Fibroblast of lung (primary cell): ENCODE measurements at regions not wholly inside any gene's neighbourhood (a gene's known extent, or its start where the extent isn't known, plus 50 kb on each side); places are given as distances from the start of the nearest gene placed in this dataset.
"Not testable (repeated sequence)": the region's sequence is repeated elsewhere in the genome, so short reads cannot be mapped to it uniquely, and the experiment has no call there.

Source experiments
- EZH2 ChIP-seq: IDR thresholded peaks from 2 replicates; pipeline ENCODE4 v1.5.1; 2012; ENCODE audit warnings: low read length, control low read depth, mild to moderate bottlenecking; ENCODE audit errors: missing control alignments
- TF ChIP-seq, protein P1 (sequence below), 2 donors: IDR thresholded peaks in 1 of 2; conservative IDR thresholded peaks in 1 of 2; 1 replicate in 1 of 2; 2 replicates in 1 of 2; pipeline ENCODE4 v1.5.1; 2011 to 2012; ENCODE audit warnings: low read length in 2 of 2, control low read depth in 1 of 2, inconsistent platforms in 1 of 2, low read depth in 1 of 2, mild to moderate bottlenecking in 1 of 2

DNA sequence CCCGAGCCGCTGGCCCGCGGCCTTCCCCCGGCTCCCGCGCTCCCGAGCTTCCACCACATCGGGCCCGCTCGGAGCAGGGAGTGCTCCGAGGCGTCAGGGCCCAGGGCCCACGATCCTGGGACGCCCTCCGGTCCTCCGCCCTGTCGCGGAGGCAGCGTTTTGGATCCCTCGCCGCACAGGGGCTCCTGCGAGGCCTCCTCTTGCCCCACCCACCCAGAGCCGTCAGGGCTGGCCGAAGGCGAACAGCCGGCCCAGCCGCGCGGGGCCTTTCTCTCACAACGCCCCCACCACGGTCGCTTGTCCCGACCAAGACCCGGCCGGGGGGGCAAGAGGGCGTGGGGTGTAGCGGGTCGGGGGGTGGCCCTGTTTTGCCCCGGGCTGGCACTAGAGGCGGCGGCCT is 102.4 kb upstream of the RHOU start:
- TF ChIP-seq, protein P1, sequence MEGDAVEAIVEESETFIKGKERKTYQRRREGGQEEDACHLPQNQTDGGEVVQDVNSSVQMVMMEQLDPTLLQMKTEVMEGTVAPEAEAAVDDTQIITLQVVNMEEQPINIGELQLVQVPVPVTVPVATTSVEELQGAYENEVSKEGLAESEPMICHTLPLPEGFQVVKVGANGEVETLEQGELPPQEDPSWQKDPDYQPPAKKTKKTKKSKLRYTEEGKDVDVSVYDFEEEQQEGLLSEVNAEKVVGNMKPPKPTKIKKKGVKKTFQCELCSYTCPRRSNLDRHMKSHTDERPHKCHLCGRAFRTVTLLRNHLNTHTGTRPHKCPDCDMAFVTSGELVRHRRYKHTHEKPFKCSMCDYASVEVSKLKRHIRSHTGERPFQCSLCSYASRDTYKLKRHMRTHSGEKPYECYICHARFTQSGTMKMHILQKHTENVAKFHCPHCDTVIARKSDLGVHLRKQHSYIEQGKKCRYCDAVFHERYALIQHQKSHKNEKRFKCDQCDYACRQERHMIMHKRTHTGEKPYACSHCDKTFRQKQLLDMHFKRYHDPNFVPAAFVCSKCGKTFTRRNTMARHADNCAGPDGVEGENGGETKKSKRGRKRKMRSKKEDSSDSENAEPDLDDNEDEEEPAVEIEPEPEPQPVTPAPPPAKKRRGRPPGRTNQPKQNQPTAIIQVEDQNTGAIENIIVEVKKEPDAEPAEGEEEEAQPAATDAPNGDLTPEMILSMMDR (conservative IDR thresholded peaks at IDR 0.05 in 1 of 2, IDR thresholded peaks at IDR 0.05 in 1 of 2; ENCODE audit: low read depth in 1 of 2, low read length in 2 of 2): not testable (repeated sequence)
- TF ChIP-seq EZH2: not testable (repeated sequence)
